HG03064 (cell line): ENCODE measurements at regions not wholly inside any gene's neighbourhood (a gene's known extent, or its start where the extent isn't known, plus 50 kb on each side); places are given as distances from the start of the nearest gene placed in this dataset.

ENCODE experiments used
- ATAC-seq: cut with Tn5 transposase; IDR thresholded peaks from one replicate; pipeline ENCODE4 v1.9.1; 2021; ENCODE audit warnings: low read depth; ENCODE audit not compliant: unreplicated experiment

DNA sequence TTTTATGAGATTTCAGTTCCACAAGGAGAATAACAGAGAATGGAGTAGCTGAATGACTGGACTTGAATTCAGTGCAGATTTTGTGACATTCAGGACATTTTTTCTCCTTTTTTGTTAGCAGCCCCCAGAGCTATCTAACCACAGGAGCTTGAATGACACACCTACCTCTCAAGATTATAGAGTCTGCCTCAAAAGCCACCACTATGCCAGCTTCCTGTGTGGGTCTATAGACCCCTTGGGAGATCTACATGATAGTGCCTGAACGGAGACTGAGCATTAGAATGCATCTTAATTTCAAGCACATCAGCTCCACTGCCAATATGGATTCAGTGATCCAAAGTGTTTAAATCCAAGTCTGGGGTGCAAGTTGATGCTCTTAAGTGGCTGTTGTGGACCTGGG is 74.4 kb upstream of the ZNF648 start:
- ATAC-seq, result no peak

GRCh38 chr1:182134257-182134656 is 72.7 kb upstream of the ZNF648 start:
- ATAC-seq, result no peak

GRCh38 chr1:182133181-182133580 is 71.7 kb upstream of the ZNF648 start:
- no peak for ATAC-seq

DNA sequence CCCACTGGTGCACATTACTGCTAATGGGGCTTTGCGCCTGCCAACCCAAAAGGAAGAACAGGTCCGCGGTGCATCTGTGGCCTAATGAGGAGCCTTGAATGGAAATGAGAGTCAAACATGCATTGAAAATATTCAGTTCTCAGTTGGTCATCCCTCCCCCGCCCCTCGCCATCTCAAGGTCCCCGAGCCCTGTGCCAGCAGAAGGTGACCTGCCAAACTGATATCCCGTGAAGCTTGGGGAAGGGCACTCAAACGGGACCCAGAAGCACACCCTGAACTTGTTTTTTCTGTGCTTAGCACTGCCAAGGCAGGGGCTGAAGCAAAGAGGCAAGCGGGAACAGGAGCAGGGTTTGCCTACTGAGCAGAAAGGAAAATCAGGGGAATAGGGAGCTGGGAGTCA is 67.9 kb upstream of the ZNF648 start:
- ATAC-seq, result no peak

DNA sequence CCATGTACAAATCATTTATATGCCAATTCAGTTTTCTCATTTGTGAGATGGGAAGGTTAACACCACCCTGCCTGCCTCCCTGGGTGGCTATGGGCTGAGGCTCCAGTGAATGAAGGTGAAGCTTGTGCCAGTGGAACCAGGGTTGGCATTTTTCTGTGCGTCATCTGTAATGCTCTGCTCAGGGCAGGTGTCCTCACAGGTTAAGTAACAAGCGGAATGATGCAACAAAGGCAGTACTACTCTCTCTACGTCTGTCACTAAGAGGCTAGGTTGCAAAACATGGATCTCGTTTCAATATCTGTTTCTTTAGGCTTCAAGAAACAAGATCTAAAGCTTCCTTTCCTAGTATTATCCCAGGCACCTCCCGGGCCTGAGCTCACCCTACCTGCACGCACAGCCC is 67.0 kb upstream of the ZNF648 start:
- ATAC-seq, result no peak

- ATAC-seq, result no peak
Observed at GRCh38 chr1:182127656-182128055, 66.1 kb upstream of the ZNF648 start.

GRCh38 chr1:182126272-182126800 is 64.8 kb upstream of the ZNF648 start:
- no peak for ATAC-seq

- no peak for ATAC-seq
Observed at GRCh38 chr1:182122913-182123260, 61.4 kb upstream of the ZNF648 start.

DNA sequence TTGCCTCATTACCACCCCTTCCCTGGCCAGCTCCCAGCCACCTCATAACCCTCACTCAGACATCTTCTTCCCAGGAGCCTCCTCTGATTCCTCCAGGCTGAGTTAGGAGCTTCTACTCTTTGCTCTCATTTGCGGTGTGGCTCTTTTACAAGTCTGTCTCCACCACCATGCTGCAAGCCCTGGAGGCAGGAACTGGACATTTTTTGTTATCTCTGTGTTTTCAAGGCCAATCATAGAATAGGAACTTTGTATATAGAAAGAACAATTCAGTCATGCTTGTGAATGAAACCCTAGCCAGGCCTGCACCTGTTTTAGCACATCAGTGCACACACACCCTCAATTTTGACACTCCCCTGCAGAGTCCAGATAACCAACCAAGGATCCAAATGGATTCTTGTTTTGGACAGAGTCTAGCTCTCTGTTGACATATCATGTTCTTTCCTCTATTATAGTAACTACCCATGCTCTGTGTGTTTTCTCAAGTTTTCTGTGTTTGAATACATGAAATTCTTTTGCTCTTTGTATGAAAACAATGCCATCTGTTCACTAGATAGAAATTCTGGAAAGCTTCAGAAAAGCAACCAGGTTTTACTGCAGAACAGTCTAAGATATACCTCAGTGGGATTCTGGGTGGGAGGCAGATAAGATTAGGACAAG is 60.9 kb upstream of the ZNF648 start:
- no peak for ATAC-seq

GRCh38 chr1:182121787-182122186 is 60.3 kb upstream of the ZNF648 start:
- no peak for ATAC-seq

DNA sequence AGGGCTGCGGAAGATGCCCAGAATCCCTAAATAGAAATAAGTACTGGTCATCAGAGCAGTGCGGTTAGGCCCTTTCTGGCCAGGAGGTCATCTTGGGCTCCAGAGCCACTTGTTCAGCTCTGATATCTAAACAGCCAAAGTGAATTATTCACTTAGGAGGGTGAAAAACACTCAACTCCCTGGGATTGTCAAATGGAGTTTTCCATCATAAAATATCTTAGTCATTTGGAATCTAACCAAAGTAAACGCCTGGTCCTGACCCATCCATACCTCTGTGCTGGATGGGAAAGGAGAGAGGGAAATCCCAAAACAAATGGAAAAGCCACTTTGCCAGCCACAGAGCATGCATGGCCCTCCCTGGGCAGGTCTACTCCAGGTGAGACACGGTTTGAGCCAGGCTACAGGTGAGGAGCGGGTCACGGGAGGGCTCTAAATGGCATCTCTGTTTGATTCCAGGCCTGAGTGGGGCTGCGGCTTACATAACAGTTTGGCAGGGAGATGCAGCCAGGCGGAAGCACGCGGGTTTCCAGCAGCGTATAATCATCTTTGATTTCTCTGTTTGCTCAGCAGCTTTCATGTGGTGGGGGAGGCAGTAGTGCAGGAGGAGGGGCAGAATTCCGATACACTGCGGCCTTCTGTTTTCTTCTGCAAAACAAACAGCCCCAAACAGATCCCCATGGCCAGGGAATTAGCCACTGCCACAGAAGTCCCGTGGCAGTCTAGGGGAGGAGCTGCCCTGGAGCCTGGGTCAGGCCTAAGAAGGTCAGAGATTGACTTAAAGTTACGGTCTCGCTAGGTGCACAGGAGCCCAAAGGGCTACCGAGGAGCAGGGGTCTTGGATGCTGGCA is 59.1 kb upstream of the ZNF648 start:
- ATAC-seq, result no peak

- ATAC-seq, result no peak
Observed at GRCh38 chr1:182119631-182120030, 58.1 kb upstream of the ZNF648 start.

- ATAC-seq, result no peak
Observed at GRCh38 chr1:182118851-182119250, 57.3 kb upstream of the ZNF648 start.

- no peak for ATAC-seq
Observed at GRCh38 chr1:182114627-182115023, 53.1 kb upstream of the ZNF648 start.

DNA sequence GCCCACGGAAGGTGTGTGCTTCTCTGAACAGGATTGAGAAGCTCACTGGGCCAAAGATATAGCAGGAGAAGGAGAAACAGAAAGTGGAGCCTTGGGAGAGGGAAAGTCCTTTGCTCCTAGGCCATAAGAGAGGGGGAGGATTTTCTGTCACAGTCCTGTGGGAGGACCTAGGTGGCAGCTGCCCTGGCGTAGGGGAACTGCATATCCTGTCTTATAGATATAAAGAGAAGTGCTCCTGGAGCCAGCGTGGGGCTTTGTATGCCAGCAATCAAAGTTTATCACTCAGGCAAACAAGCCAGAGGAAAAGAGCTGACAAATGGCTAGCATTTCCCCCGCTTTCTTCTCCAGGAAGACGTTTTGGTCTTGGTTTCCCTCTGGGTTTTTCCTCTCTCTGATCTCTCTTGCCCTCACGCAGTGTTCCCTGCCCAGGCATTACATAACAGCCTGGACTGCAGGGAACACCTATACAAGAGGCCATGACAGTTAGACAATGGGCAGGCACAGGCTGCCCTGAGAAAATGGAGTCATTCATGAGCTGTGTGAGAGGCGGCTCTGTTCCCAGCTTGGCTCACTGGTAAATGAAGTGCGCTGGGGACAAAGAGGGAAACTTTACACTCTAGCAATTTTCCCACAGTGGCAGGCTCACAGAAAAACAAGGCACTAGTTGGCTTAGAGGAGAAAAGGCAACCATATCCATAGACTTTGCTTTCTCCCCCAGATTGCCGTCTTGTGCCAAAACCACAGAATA is 52.5 kb upstream of the ZNF648 start:
- no peak for ATAC-seq

DNA sequence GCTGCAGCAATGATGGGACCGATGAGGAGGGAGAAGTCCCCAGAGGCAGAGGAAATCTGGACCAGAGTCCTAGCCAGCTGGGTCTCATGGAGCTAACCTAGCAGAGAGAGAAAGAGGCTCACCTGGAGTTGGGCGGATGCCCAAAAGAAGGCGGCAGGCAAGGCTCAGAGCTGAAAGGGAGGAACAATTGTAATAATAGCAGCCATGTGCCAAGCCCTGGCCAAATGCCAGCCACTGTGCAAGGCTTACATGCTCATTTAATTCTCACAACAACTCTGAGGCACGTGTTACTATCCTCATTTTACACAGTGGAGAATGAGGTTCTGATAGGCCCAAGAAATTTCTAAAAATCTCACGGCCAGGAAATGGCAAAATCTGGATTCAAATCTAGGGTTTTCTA is 50.0 kb upstream of the ZNF648 start:
- ATAC-seq, result no peak
